OCI-LY3 (cell line): ENCODE measurements at regions not wholly inside any gene's neighbourhood (a gene's known extent, or its start where the extent isn't known, plus 50 kb on each side); places are given as distances from the start of the nearest gene placed in this dataset.

Experiments used
- EZH2phosphoT487 ChIP-seq: fragments of 200-600 bp; shearing (Covaris generic); IDR thresholded peaks from 2 replicates; pipeline ENCODE4 v1.6.1; 2018; ENCODE audit warnings: antibody characterized with exemption, mixed run types, low read depth
- TF ChIP-seq, protein P1 (sequence below): fragments of 200-600, 300-600 bp; sonication (generic); IDR thresholded peaks from 2 replicates; pipeline ENCODE4 v1.5.1; 2014; ENCODE audit warnings: antibody characterized with exemption, low read length, low read depth

DNA sequence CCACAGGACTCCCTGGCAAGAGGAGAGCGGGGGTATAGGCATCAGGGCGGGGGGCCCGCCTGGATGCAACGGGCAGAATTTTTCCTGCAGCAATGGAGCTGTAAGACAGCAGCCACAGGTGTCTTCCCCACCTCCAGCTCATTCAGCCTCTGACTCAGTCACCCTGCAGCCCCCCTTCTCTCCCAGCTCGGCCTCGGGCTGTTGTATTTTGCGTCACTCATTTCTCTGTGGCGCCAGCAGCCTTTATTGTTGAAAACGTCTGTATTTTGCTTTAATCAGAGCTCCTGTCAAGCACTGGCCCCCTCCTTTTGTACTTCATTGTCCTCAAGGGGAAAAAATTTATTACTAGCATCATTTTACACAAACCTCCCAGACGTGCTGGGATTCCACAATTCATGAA is 117.7 kb downstream of the WSCD1 start:
- TF ChIP-seq, protein P1, sequence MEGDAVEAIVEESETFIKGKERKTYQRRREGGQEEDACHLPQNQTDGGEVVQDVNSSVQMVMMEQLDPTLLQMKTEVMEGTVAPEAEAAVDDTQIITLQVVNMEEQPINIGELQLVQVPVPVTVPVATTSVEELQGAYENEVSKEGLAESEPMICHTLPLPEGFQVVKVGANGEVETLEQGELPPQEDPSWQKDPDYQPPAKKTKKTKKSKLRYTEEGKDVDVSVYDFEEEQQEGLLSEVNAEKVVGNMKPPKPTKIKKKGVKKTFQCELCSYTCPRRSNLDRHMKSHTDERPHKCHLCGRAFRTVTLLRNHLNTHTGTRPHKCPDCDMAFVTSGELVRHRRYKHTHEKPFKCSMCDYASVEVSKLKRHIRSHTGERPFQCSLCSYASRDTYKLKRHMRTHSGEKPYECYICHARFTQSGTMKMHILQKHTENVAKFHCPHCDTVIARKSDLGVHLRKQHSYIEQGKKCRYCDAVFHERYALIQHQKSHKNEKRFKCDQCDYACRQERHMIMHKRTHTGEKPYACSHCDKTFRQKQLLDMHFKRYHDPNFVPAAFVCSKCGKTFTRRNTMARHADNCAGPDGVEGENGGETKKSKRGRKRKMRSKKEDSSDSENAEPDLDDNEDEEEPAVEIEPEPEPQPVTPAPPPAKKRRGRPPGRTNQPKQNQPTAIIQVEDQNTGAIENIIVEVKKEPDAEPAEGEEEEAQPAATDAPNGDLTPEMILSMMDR: no peak
- no peak for TF ChIP-seq EZH2phosphoT487
